ENCODE measurements at regions not wholly inside any gene's neighbourhood (a gene's known extent, or its start where the extent isn't known, plus 50 kb on each side); places are given as distances from the start of the nearest gene placed in this dataset.
"Not testable (repeated sequence)": the region's sequence is repeated elsewhere in the genome, so short reads cannot be mapped to it uniquely, and the experiment has no call there.

DNA sequence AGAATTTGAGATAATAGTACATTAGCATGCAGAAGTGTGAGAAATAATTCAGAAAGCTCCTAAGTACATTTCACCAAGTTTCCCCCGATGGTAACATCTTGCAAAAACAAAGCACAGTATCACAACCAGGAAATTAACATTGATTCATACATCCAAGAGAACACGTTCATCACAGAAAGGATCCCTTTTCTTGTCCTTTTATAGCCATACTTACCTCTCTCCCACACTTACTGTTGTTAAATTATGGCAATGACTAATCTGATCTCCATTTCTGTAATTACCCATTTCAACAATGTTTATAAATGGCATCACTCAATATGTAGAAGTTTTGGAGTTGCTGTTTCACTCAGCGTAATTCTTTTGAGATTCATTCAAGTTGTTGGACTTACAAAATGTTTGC, 1260.0 kb downstream of the CDH8 start:
- TF ChIP-seq POLR2A (IDR thresholded peaks at IDR 0.05; ENCODE audit: low read length) = no peak
- no peak for TF ChIP-seq GATA1 (IDR thresholded peaks at IDR 0.05; ENCODE audit: low read depth, low read length)
- DNase-seq = no peak

DNA sequence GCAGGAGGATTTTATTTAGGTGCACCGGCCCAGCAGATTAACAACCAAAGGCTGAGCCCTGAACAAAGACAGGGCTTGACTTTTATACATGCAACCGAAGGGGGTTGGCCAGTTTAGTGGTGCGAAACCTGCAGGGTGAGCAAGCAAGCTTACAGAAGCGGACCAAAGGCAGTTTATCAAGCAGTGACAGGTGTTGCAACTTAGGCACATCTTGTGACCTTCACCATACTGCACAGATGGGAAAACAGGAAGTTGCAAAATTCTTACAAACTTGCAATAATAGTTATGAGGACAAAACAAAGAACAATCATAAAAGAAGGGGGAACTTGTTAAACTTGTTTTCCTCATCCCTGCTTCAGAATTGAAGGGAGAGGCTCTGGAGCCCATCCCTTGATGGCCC, 1265.1 kb downstream of the CDH8 start:
- no peak for DNase-seq
- TF ChIP-seq POLR2A (IDR thresholded peaks at IDR 0.05; ENCODE audit: low read length) (no peak), GATA1 (IDR thresholded peaks at IDR 0.05; ENCODE audit: low read depth, low read length) (no peak)

DNA sequence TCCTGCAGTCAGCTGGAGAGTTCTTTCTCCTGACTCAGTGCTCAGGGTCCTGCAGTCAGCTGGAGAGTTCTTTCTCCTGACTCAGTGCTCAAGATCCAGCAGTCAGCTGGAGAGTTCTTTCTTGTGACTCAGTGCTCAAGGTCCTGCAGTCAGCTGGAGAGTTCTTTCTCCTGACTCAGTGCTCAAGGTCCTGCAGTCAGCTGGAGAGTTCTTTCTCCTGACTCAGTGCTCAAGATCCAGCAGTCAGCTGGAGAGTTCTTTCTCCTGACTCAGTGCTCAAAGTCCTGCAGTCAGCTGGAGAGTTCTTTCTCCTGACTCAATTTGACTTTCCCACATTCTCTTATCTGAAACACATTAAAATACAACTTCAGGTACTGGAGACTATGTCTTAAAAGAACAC, 1265.9 kb downstream of the CDH8 start:
- not testable (repeated sequence) for DNase-seq

DNA sequence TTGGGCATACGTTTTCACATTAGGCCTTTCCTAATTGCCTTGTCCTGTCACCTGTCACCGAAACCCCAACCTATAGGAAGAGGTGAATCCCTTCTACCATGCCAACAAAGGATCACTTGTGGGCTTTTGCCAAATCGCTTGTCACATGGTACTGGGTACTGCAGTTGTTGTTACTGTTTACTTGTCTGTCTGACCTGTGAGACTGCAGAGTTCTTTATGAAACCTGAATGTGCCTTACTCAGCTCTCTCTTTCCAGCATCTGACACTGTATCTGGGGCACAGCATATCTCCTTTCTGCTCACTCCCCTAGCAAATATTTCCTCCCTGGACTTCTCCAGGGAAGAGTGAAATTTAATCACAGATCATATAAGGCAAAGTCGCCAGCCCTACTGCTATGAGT, 1272.4 kb downstream of the CDH8 start:
- no peak for DNase-seq
- no peak for TF ChIP-seq POLR2A (IDR thresholded peaks at IDR 0.05; ENCODE audit: low read length)
- no peak for TF ChIP-seq GATA1 (IDR thresholded peaks at IDR 0.05; ENCODE audit: low read depth, low read length)

DNA sequence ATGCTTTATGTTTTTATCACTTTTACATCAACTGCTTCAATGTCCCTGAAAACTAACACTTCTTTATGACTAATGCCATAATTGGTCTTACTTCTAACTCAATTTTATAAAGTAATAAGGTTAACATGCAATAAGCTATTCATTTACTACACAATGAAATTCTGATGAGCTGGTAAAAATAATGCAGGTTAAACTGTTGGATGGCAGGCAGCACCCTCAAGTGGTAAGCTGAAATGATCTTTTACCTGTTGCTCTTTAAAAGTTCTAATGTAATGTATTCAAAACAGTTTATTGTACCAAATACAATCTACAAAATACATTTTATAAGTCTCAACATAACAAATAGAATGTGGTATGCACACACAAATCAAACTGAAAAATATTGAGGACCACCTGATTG, 1280.3 kb downstream of the CDH8 start:
- no peak for TF ChIP-seq POLR2A (IDR thresholded peaks at IDR 0.05; ENCODE audit: low read length)
- no peak for TF ChIP-seq GATA1 (IDR thresholded peaks at IDR 0.05; ENCODE audit: low read depth, low read length)
- DNase-seq = no peak

DNA sequence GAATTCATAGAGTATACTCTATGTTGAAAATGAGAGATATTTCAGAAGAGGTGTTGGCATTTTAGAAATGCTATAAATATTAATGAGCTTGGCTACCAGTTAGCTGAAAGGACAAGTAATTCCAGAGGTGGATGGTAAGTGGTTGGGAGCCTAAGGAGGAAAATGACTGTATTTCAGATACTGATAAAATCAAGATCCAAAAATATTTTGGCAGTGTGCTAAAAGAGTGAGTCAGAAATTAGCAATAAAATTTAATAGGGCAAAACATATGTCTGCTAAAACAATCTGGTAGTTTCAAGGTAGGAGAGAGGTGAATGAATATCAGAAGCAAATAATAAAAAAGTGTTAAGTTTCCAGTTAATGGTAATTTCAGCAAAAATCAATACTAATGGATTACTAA, 1287.9 kb downstream of the CDH8 start:
- DNase-seq = no peak
- TF ChIP-seq GATA1 (IDR thresholded peaks at IDR 0.05; ENCODE audit: low read depth, low read length) (no peak), POLR2A (IDR thresholded peaks at IDR 0.05; ENCODE audit: low read length) (no peak)

DNA sequence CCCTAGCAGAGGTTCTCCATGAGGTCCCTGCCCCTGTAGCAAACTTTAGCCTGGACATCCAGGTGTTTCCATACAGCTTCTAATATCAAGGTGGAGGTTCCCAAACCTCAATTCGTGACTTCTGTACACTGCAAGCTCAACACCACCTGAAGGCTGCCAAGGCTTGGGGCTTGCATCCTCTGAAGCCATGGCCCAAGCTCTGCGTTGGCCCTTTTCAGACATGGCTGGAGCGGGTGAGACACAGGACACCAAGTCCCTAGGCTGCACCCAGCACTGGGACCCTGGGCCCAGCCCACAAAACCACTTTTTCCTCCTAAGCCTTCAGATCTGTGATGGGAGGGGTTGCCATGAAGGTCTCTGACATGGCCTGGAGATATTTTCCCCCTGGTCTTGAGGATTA, 1292.0 kb downstream of the CDH8 start:
- no peak for TF ChIP-seq POLR2A (IDR thresholded peaks at IDR 0.05; ENCODE audit: low read length)
- no peak for DNase-seq

DNA sequence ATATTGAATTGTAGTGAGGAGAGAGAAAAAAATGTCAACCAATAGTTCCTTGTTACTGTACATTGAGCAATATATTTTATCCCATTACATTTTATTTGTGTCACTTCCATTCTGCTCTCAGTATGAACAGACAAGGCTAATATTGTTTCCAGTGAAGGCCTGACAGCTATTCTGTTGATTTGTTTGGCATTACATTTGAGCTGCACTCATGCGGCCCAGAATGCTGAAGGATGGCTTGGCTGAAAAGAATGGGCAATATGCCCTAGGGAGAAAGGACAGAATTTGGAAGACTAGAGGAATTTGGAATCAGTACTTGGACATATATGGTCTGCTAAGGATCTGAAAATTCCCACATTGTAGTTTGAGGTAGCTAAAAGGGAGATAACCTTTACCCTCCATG, 1294.4 kb downstream of the CDH8 start:
- no peak for DNase-seq
- TF ChIP-seq POLR2A (IDR thresholded peaks at IDR 0.05; ENCODE audit: low read length) = no peak
- no peak for TF ChIP-seq GATA1 (IDR thresholded peaks at IDR 0.05; ENCODE audit: low read depth, low read length)

DNA sequence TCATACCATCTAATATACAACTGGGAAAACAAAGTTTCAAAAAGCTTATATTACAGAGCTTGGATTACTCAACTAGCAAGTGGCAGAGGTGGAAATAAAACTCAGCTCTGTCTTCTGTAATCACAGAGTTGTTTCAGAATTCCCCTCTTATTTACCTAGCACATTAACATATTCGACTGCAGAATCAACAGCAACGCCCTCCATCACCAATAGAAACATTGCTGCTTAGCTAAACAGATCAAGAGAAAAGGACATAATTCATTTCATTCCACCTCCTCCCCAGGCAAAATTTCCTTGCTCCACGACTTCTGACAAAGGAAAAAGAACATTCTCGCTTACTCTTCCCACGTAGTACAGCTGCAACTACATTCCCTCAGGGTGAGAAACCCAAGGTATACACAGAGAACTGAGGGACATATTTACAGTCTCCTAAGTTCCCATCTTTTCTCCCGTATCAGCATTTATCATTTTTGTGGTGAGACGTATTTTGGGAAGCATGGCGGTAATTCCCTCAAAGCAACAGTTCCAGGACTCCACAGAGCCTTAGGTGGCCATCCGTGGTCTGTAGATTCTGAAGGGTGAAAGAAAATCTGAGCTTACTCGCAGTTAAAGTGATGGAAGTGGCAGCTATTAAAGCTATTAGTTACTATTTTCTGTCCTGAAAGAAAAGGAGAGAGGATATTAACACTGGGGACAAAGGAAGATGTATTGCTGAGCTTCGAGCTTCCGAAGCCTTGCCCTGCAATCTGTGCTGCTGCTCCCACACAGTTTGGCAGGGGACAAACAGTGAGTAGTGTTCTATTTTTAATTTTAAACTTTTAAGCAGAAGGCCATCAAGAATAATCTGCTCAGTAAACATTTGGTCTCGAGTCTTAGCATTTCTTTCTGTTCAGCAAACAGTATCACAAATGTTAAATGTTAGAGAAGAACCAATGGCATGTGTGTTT, 1296.2 kb downstream of the CDH8 start:
- TF ChIP-seq POLR2A (IDR thresholded peaks at IDR 0.05; ENCODE audit: low read length) = no peak
- no peak for TF ChIP-seq GATA1 (IDR thresholded peaks at IDR 0.05; ENCODE audit: low read depth, low read length)
- no peak for DNase-seq

DNA sequence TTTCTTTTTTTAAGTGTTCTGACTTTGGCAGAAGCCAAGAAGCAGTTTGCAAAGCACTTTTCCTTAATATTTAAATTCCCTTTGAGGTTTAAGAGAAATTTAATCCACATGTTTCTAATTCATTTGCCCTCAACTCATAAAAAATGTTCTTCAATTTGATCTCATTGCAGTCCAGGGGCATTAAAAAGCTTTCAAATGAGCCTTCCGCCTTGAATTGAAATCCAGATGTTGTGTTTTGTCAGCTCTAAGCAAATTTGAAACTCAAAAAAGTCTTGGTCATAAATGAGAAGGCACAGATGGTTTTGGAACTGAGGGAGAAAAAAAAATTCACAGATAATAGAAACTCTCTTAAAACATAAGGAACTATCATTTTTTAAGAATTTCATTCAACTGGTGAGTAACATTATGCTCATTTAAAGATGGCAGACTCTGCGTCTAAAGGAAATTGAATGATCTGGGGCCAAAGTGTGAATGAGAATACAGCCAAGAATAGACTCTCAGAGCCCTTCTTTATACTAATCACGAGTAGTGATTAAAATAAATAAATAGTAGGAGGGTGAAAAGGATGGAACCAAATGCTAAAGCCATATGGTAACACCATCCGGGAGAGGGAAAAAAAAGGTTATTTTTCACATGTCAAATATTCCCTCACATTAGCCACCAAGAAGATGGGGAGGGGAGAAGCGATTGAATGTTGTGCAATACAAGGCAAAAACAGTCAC, 1304.7 kb downstream of the CDH8 start:
- TF ChIP-seq GATA1 (IDR thresholded peaks at IDR 0.05; ENCODE audit: low read depth, low read length) (no peak), POLR2A (IDR thresholded peaks at IDR 0.05; ENCODE audit: low read length) (no peak)

DNA sequence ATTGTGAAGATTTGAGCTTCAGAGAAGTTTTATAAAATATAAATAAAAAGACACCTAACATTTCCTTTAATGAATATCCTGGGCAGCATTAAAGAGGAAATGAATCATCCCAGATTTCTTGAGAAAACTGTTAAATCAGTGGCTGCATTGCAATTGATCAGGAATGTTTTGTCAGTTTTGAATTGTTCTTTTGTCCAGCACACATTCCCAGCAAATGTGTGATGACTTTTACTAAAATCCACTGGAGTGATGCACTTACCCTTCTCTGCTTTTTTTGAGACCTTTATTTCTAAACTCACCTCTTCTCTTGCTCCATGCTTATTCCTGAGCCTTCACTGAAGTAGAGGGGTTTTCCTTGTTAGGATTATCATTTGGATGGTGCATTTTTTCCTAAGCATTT, 1307.2 kb downstream of the CDH8 start:
- no peak for DNase-seq
- TF ChIP-seq POLR2A (IDR thresholded peaks at IDR 0.05; ENCODE audit: low read length) (no peak), GATA1 (IDR thresholded peaks at IDR 0.05; ENCODE audit: low read depth, low read length) (no peak)

More for the DNA sequence above, 1304.7 kb downstream of the CDH8 start:
- no peak for DNase-seq

DNA sequence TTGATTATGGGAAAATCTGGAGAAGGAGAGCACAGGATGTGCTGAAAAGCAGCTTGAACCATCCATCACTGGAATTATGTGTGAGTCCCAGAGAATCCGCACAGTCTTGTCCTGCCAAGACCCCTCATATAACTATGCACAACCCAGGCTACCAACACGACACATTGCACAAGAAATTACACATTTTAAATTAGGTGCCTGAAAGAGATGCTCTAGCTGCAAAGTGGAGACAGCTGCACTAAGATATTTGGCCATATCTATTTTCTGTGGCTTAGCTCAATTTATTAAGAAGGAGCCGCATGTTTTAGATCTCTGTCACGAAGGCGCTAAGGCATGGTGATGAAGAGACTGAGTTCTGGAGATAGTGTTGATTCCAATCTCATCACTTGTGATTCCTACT, 1308.4 kb downstream of the CDH8 start:
- TF ChIP-seq POLR2A (IDR thresholded peaks at IDR 0.05; ENCODE audit: low read length) (no peak), GATA1 (IDR thresholded peaks at IDR 0.05; ENCODE audit: low read depth, low read length) (no peak)

DNA sequence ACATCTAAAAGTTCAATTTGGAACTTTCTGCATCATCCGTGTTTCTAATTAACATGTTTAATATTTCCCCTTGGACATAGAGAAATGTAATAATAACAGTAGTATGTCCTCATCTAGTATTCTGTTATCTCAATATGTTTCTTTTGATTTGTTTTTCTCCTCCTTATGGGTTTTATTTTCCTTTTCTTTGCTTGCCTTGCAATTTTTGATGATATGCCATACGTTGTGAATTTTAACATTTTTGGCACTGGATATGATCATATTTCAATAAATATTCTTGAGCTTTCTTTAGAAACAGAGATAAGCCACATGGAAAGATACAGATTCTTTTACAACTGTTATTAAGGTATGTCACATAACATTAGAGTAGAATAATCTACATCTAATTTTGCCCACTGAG, 1316.2 kb downstream of the CDH8 start:
- no peak for DNase-seq
- TF ChIP-seq GATA1 (IDR thresholded peaks at IDR 0.05; ENCODE audit: low read depth, low read length) = no peak
- TF ChIP-seq POLR2A (IDR thresholded peaks at IDR 0.05; ENCODE audit: low read length) = no peak

More for the DNA sequence above, 1308.4 kb downstream of the CDH8 start:
- no peak for DNase-seq

DNA sequence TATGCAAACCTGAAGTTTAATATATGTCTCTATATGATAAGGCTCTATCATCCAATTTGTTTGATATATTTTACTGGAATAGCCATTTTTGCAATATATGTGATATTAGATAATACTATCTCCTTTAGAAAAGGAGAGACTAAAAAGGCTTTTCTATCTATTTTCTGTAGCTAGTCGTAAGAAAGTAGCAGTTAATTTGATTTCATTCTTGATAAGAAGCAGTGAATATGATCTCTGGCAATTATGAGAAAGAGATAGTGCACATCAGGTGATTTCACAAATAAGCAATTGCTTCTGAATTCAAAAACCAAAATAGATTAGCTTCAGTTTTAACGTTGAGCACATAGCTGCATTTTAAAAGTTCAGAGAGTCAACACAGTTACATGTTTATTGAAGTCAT, 1318.4 kb downstream of the CDH8 start:
- no peak for TF ChIP-seq POLR2A (IDR thresholded peaks at IDR 0.05; ENCODE audit: low read length)
- no peak for DNase-seq

DNA sequence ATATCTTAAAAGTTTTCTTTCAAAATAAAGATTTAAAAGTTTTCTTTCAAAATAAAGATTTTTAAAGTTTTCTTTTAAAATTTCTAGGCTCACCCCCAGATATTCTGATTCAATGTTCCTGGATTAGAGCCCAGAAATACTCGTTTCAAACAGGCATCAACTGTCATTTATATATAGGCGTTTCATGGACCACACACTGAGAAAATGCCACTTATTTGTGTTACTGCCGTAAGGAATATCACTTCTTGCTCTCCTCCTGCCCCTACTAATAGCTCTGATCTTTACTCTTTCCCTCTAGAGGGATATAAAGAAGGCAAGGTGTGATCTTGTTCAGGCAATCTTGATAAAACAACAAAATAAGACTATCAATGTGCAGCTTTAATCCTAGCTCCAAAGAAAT, 1324.1 kb downstream of the CDH8 start:
- DNase-seq = no peak
- TF ChIP-seq POLR2A (IDR thresholded peaks at IDR 0.05; ENCODE audit: low read length) (no peak), GATA1 (IDR thresholded peaks at IDR 0.05; ENCODE audit: low read depth, low read length) (no peak)
